HepG2 (cell line): ENCODE measurements at regions not wholly inside any gene's neighbourhood (a gene's known extent, or its start where the extent isn't known, plus 50 kb on each side); places are given as distances from the start of the nearest gene placed in this dataset.
A peak's percentile ranks its signal among the peaks of the same experiment; 100 is the strongest.

ENCODE experiments used
- ATAC-seq: fragments of 200-7000 bp; cut with Tn5 transposase; 3 replicates; pipeline ENCODE4 v1.9.1; 2020; ENCODE audit warnings: mild to moderate bottlenecking, moderate library complexity
- BruUV-seq: library from RNA; stranded (reverse); fragments of 400-500 nt; replicated peaks from 2 replicates; lab custom pipeline; 2021; lab: Mats Ljungman, UMichigan
- CTCF ChIA-PET: fragments of 300-600 bp; formaldehyde crosslinking; extraction: SDS; loops from one replicate; lab custom pipeline; 2021; ENCODE audit warnings: low total read pairs, inconsistent platforms, low intra/inter-chr PET ratio; lab: Yijun Ruan, JAX
- POLR2A ChIA-PET: fragments of 350-600 bp; sonication (Branson Sonifier 250); formaldehyde crosslinking; loops from one replicate; lab custom pipeline; 2020; ENCODE audit warnings: antibody characterized with exemption, inconsistent platforms; lab: Yijun Ruan, JAX
- DNase-seq: peaks from one replicate; pipeline ENCODE4 v3.0.0-alpha.2; 2015; ENCODE audit warnings: low spot score
- FAIRE-seq: peaks from 3 replicates; lab custom pipeline; 2011; peaks lifted over from hg19 to GRCh38; lab: Jason Lieb, UNC
- H2AFZ ChIP-seq: one replicate; pipeline ENCODE4 v1.6.1; 2011; ENCODE audit warnings: low read length, inconsistent platforms
- H3K27ac ChIP-seq: fragments of 300-600 bp; 3 replicates; pipeline ENCODE4 v1.8.0; 2011; ENCODE audit warnings: mixed run types, mild to moderate bottlenecking, mixed read lengths, low read length, inconsistent platforms; ENCODE audit not compliant: insufficient read depth; ENCODE audit errors: extremely low read length
- H3K27me3 ChIP-seq, 2 experiments: fragments of 200-600 bp in 1 of 2; 2 replicates in 1 of 2; 3 replicates in 1 of 2; pipeline versions ENCODE4 v1.6.0 to v1.8.0; 2011; ENCODE audit warnings: low read length in 2 of 2, mild to moderate bottlenecking in 2 of 2, moderate library complexity in 2 of 2, inconsistent platforms in 1 of 2; ENCODE audit not compliant: insufficient read depth in 2 of 2, control insufficient read depth in 1 of 2
- H3K36me3 ChIP-seq, 2 experiments: fragments of 200-600 bp in 1 of 2; replicated peaks in 1 of 2; 2 replicates in 1 of 2; 3 replicates in 1 of 2; pipeline versions ENCODE4 v1.5.1 to v1.8.0; 2011; ENCODE audit warnings: low read length in 2 of 2, inconsistent platforms in 1 of 2; ENCODE audit not compliant: insufficient read depth in 2 of 2, control insufficient read depth in 1 of 2
- H3K4me1 ChIP-seq: 2 replicates; pipeline ENCODE4 v1.5.1; 2012; ENCODE audit warnings: low read length, inconsistent platforms; ENCODE audit not compliant: insufficient read depth
- H3K4me2 ChIP-seq: 2 replicates; pipeline ENCODE4 v1.6.0; 2011; ENCODE audit warnings: low read depth, low read length, inconsistent platforms
- H3K4me3 ChIP-seq, 3 experiments: fragments of 200-600 bp in 1 of 3; sonication (generic), shearing (Covaris generic) in 1 of 3; replicated peaks in 1 of 3; 2 replicates each; pipeline ENCODE4 v1.5.1; 2011 to 2016; ENCODE audit warnings: low read length in 3 of 3, inconsistent platforms in 2 of 3, low read depth in 2 of 3, mild to moderate bottlenecking in 2 of 3, control low read depth in 1 of 3, mixed read lengths in 1 of 3; ENCODE audit not compliant: insufficient read depth in 1 of 3
- H3K79me2 ChIP-seq: one replicate; pipeline ENCODE4 v1.6.1; 2011; ENCODE audit warnings: low read length, inconsistent platforms; ENCODE audit not compliant: insufficient read depth
- H3K9ac ChIP-seq: 2 replicates; pipeline ENCODE4 v1.6.0; 2011; ENCODE audit warnings: mild to moderate bottlenecking, low read depth, low read length, inconsistent platforms; ENCODE audit not compliant: insufficient read depth
- H3K9me3 ChIP-seq: 2 replicates; pipeline ENCODE4 v1.5.1; 2012; ENCODE audit warnings: mild to moderate bottlenecking, low read length
- H4K20me1 ChIP-seq: 2 replicates; pipeline ENCODE4 v1.6.0; 2011; ENCODE audit warnings: inconsistent platforms, mild to moderate bottlenecking, low read length, moderate library complexity; ENCODE audit not compliant: insufficient read depth
- ARID4A ChIP-seq: sonication (generic); formaldehyde crosslinking; IDR thresholded peaks from 2 replicates; pipeline ENCODE4 v1.5.0; 2020; ENCODE audit warnings: mild to moderate bottlenecking, missing genetic modification reagents, borderline replicate concordance
- DR1 ChIP-seq: sonication (generic); formaldehyde crosslinking; IDR thresholded peaks from 2 replicates; pipeline ENCODE4 v1.8.0; 2021; ENCODE audit warnings: mild to moderate bottlenecking, missing genetic modification reagents, inconsistent platforms
- FOXJ3 ChIP-seq: sonication (generic); formaldehyde crosslinking; IDR thresholded peaks from 2 replicates; pipeline ENCODE4 v1.4.0; 2020; ENCODE audit warnings: missing genetic modification reagents, mild to moderate bottlenecking, borderline replicate concordance
- HOXA9 ChIP-seq: sonication (generic); formaldehyde crosslinking; IDR thresholded peaks from 2 replicates; pipeline ENCODE4 v1.8.1; 2022; ENCODE audit warnings: missing genetic modification reagents, mild to moderate bottlenecking, moderate library complexity, borderline replicate concordance
- IRF2 ChIP-seq: IDR thresholded peaks from 2 replicates; pipeline ENCODE4 v1.6.1; 2018; ENCODE audit warnings: missing genetic modification reagents, missing compliant biosample characterization
- MBNL3 ChIP-seq: fragments of 250-450 bp; sonication (Bioruptor Pico); conservative IDR thresholded peaks from 2 replicates; pipeline ENCODE4 v1.8.0; 2022; ENCODE audit warnings: mild to moderate bottlenecking, inconsistent platforms
- MED1 ChIP-seq: sonication (generic); formaldehyde crosslinking; IDR thresholded peaks from 2 replicates; pipeline ENCODE4 v1.4.0; 2020; ENCODE audit warnings: missing genetic modification reagents
- MEIS2 ChIP-seq: sonication (generic); formaldehyde crosslinking; IDR thresholded peaks from 2 replicates; pipeline ENCODE4 v1.9.0; 2021; ENCODE audit warnings: mild to moderate bottlenecking, missing genetic modification reagents
- TCF7 ChIP-seq: sonication (generic); IDR thresholded peaks from 2 replicates; pipeline ENCODE4 v1.6.1; 2016; ENCODE audit warnings: antibody characterized with exemption, low read depth
- THAP11 ChIP-seq: IDR thresholded peaks from 2 replicates; pipeline ENCODE4 v1.6.1; 2016; ENCODE audit warnings: missing biosample characterization, missing genetic modification reagents
- THAP7 ChIP-seq: sonication (generic); formaldehyde crosslinking; IDR thresholded peaks from 2 replicates; pipeline ENCODE4 v1.8.1; 2023; ENCODE audit warnings: mild to moderate bottlenecking, missing genetic modification reagents
- YEATS2 ChIP-seq: sonication (generic); formaldehyde crosslinking; IDR thresholded peaks from 2 replicates; pipeline ENCODE4 v1.4.0; 2020; ENCODE audit warnings: missing genetic modification reagents, borderline replicate concordance
- YEATS4 ChIP-seq: sonication (generic); formaldehyde crosslinking; IDR thresholded peaks from 2 replicates; pipeline ENCODE4 v1.4.0; 2020; ENCODE audit warnings: missing genetic modification reagents, borderline replicate concordance
- ZBTB42 ChIP-seq: sonication (generic); formaldehyde crosslinking; IDR thresholded peaks from 2 replicates; pipeline ENCODE4 v1.5.0; 2020; ENCODE audit warnings: mild to moderate bottlenecking, missing genetic modification reagents
- ZC3H13 ChIP-seq: sonication (generic); formaldehyde crosslinking; IDR thresholded peaks from 2 replicates; pipeline ENCODE4 v1.8.1; 2023; ENCODE audit warnings: mild to moderate bottlenecking, missing genetic modification reagents, moderate library complexity
- ZFP37 ChIP-seq: sonication (generic); formaldehyde crosslinking; IDR thresholded peaks from 2 replicates; pipeline ENCODE4 v1.4.0; 2020; ENCODE audit warnings: missing genetic modification reagents, borderline replicate concordance
- ZNF780A ChIP-seq: sonication (generic); formaldehyde crosslinking; IDR thresholded peaks from 2 replicates; pipeline ENCODE4 v1.8.0; 2022; ENCODE audit warnings: mild to moderate bottlenecking, missing genetic modification reagents, moderate library complexity
- WGBS: methylation state at CpG from one replicate; pipeline ENCODE4 v1.1.6; 2017; ENCODE audit warnings: low lambda C conversion rate; 5-methylcytosine and 5-hydroxymethylcytosine counted together
- in situ Hi-C: cut with HindIII; loops from 2 replicates; pipeline ENCODE4 v1.10.0; 2017; ENCODE audit warnings: low pct_unique_long_range_greater_than_20kb; ENCODE audit not compliant: extremely low pct_ligation_motif_present
- intact Hi-C: fragments of 100-400 bp; cut with micrococcal nuclease; formaldehyde crosslinking; loops from one replicate; pipeline ENCODE4 v1.10.0; 2022; ENCODE audit not compliant: unreplicated experiment

DNA sequence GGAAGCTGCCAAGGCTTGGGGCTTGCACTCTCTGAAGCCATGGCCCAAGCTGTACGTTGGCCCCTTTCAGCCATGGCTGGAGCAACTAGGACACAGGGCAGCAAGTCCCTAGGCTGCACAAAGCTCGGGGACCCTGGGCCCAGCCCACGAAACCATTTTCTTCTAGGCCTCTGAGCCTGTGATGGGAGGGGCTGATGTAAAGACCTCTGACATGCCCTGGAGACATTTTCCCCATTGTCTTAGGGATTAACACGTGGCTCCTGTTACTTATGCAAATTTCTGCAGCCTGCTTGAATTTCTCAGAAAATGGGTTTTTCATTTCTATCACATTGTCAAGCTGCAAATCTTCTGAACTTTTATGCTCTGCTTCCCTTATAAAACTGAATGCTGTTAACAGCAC is 83.0 kb upstream of the DAP start:
- in situ Hi-C loops, result no loop called here
- Histone ChIP-seq H3K4me2 (no peak overlapping the region), H3K4me1 (peaks cover 10% of the 10 kb centered on the region; the same call in 1 of the 2 replicates), H3K36me3 (no peaks in the 10 kb centered on the region), H3K9me3 (peaks cover 5% of the 10 kb centered on the region; the same call in 1 of the 2 replicates), H3K79me2 (no peaks in the 10 kb centered on the region), H4K20me1 (no peaks in the 10 kb centered on the region)
- CTCF ChIA-PET, result no interaction called here
- DNase-seq, result no peak
- no peak for ATAC-seq
- intact Hi-C loops, result no loop called here
- POLR2A ChIA-PET, result no interaction called here
- TF ChIP-seq FOXJ3 (CRISPR knock-in tag), result no peak
- TF ChIP-seq MBNL3 (CRISPR knock-in tag), result no peak
- TF ChIP-seq ZBTB42 (CRISPR knock-in tag), result no peak
- no peak for TF ChIP-seq ZNF780A (CRISPR knock-in tag)
- TF ChIP-seq ZC3H13, result no peak
- TF ChIP-seq THAP7 (CRISPR knock-in tag), result no peak
- TF ChIP-seq YEATS2 (CRISPR knock-in tag), result no peak
- TF ChIP-seq, all 625 proteins: peak for 0
- no TSS peak for BruUV-seq
- H3K27me3 ChIP-seq, result no peaks in the 10 kb centered on the region
- 17% methylated on average over 3 of the region's 4 CpGs for WGBS
- H3K27ac ChIP-seq, result no peak overlapping the region
- H3K4me3 ChIP-seq, result no peak overlapping the region
- no peak overlapping the region for H3K9ac ChIP-seq
- no peak overlapping the region for H2AFZ ChIP-seq
- FAIRE-seq, result no peak

- H3K36me3 ChIP-seq, result no peaks in the 10 kb centered on the region
- H3K4me3 ChIP-seq, result no peak overlapping the region
- H3K4me1 ChIP-seq, result peaks cover 19% of the 10 kb centered on the region
- WGBS, result 53% methylated on average over 3 of the region's 3 CpGs
- ChIA-PET CTCF (no interaction called here), POLR2A (no interaction called here)
- H3K27me3 ChIP-seq, result no peaks in the 10 kb centered on the region
- H4K20me1 ChIP-seq, result no peaks in the 10 kb centered on the region
- no peak overlapping the region for H3K9ac ChIP-seq
- FAIRE-seq (no peak), DNase-seq (no peak), ATAC-seq (no peak)
- intact Hi-C loops (no loop called here), in situ Hi-C loops (no loop called here)
- no TSS peak for BruUV-seq
- TF ChIP-seq ZFP37 (CRISPR knock-in tag) (no peak), ARID4A (no peak), TCF7 (no peak), YEATS4 (CRISPR knock-in tag) (no peak), IRF2 (no peak), HOXA9 (CRISPR knock-in tag) (no peak), MED1 (CRISPR knock-in tag) (no peak), THAP11 (CRISPR knock-in tag) (no peak), MEIS2 (CRISPR knock-in tag) (no peak), DR1 (CRISPR knock-in tag) (no peak)
- H3K9me3 ChIP-seq, result peaks cover 5% of the 10 kb centered on the region; the same call in 1 of the 2 replicates
- H3K79me2 ChIP-seq, result no peaks in the 10 kb centered on the region
- H3K27ac ChIP-seq, result no peak overlapping the region
- no peak overlapping the region for H3K4me2 ChIP-seq
- H2AFZ ChIP-seq, result peak overlapping the region; percentile 16
These were observed 81.8 kb upstream of the DAP start for GRCh38 chr5:10842823-10843222.
